GM23338 (cell line): ENCODE measurements at regions not wholly inside any gene's neighbourhood (a gene's known extent, or its start where the extent isn't known, plus 50 kb on each side); places are given as distances from the start of the nearest gene placed in this dataset.

Experiments used
- ATAC-seq: fragments of 200-7000 bp; cut with Tn5 transposase; 3 replicates; pipeline ENCODE4 v1.9.1; 2020
- DNase-seq: peaks from one replicate; pipeline ENCODE4 v3.0.0-alpha.2; 2015; ENCODE audit warnings: low spot score
- H2AFZ ChIP-seq: fragments of 200-600 bp; sonication (generic); 2 replicates; pipeline ENCODE4 v1.8.0; 2016; ENCODE audit warnings: antibody characterized with exemption, mild to moderate bottlenecking, moderate library complexity
- H3F3A ChIP-seq: fragments of 200-600 bp; sonication (generic); replicated peaks from 2 replicates; pipeline ENCODE4 v1.8.0; 2017; ENCODE audit warnings: antibody characterized with exemption, mixed run types, low read depth
- H3K27ac ChIP-seq: fragments of 200-600 bp; sonication (generic); 2 replicates; pipeline ENCODE4 v1.6.1; 2016; ENCODE audit warnings: low read depth
- H3K27me3 ChIP-seq: fragments of 200-600 bp; sonication (generic); 2 replicates; pipeline ENCODE4 v1.8.0; 2016; ENCODE audit warnings: mild to moderate bottlenecking, mixed run types, moderate library complexity; ENCODE audit not compliant: insufficient read depth
- H3K36me3 ChIP-seq: fragments of 200-600 bp; sonication (generic); 2 replicates; pipeline ENCODE4 v1.8.0; 2016; ENCODE audit warnings: mild to moderate bottlenecking; ENCODE audit not compliant: insufficient read depth
- H3K4me1 ChIP-seq: fragments of 200-600 bp; sonication (generic); 2 replicates; pipeline ENCODE4 v1.8.0; 2016; ENCODE audit warnings: mild to moderate bottlenecking, moderate library complexity; ENCODE audit not compliant: insufficient read depth
- H3K4me2 ChIP-seq: fragments of 200-600 bp; sonication (generic); 2 replicates; pipeline ENCODE4 v1.7.1; 2017; ENCODE audit warnings: mixed run types
- H3K4me3 ChIP-seq: fragments of 200-600 bp; sonication (generic); 2 replicates; pipeline ENCODE4 v1.6.1; 2016; ENCODE audit warnings: mixed run types
- H3K79me2 ChIP-seq: fragments of 200-600 bp; sonication (generic); replicated peaks from 2 replicates; pipeline ENCODE4 v1.8.0; 2017; ENCODE audit warnings: mild to moderate bottlenecking; ENCODE audit not compliant: insufficient read depth
- H3K9me2 ChIP-seq: fragments of 200-600 bp; sonication (generic); 2 replicates; pipeline ENCODE4 v1.8.0; 2017; ENCODE audit not compliant: insufficient read depth
- H4K20me1 ChIP-seq: fragments of 200-600 bp; sonication (generic); replicated peaks from 2 replicates; pipeline ENCODE4 v1.8.0; 2017; ENCODE audit warnings: mild to moderate bottlenecking; ENCODE audit not compliant: insufficient read depth
- H3K27ac Mint-ChIP-seq: 2 replicates; pipeline ENCODE4 v1.8.0; 2020; ENCODE audit warnings: inconsistent platforms, mild to moderate bottlenecking, moderate library complexity, mixed read lengths
- H3K27me3 Mint-ChIP-seq: 3 replicates; pipeline ENCODE4 v1.8.0; 2022; ENCODE audit warnings: low read depth, mild to moderate bottlenecking, moderate library complexity, mixed read lengths, inconsistent platforms; ENCODE audit not compliant: insufficient read depth, poor library complexity
- H3K36me3 Mint-ChIP-seq: 3 replicates; pipeline ENCODE4 v1.8.0; 2021; ENCODE audit warnings: low read depth, mild to moderate bottlenecking, inconsistent platforms, moderate library complexity, mixed read lengths
- H3K4me1 Mint-ChIP-seq: 3 replicates; pipeline ENCODE4 v1.8.0; 2020; ENCODE audit warnings: mild to moderate bottlenecking, inconsistent platforms, mixed read lengths
- H3K4me3 Mint-ChIP-seq: 3 replicates; pipeline ENCODE4 v1.8.0; 2021; ENCODE audit warnings: moderate library complexity, mild to moderate bottlenecking, inconsistent platforms, mixed read lengths
- H3K9me3 Mint-ChIP-seq: 3 replicates; pipeline ENCODE4 v1.8.0; 2020; ENCODE audit warnings: moderate library complexity, mild to moderate bottlenecking, inconsistent platforms, mixed read lengths
- CREB1 ChIP-seq: fragments of 250-450 bp; sonication (Bioruptor Pico); IDR thresholded peaks from 2 replicates; pipeline ENCODE4 v1.5.0; 2020; ENCODE audit warnings: low read depth, mild to moderate bottlenecking, moderate library complexity
- EZH2 ChIP-seq: fragments of 200-600 bp; sonication (generic); IDR thresholded peaks from one replicate; pipeline ENCODE4 v1.8.0; 2017; ENCODE audit warnings: antibody characterized with exemption, mild to moderate bottlenecking, low read depth; ENCODE audit not compliant: unreplicated experiment
- EZH2phosphoT487 ChIP-seq: fragments of 200-600 bp; sonication (generic); IDR thresholded peaks from one replicate; pipeline ENCODE4 v1.8.1; 2018; ENCODE audit warnings: antibody characterized with exemption; ENCODE audit not compliant: unreplicated experiment
- JUNB ChIP-seq: IDR thresholded peaks from one replicate; pipeline ENCODE4 v1.6.1; 2016; ENCODE audit warnings: antibody characterized with exemption; ENCODE audit not compliant: unreplicated experiment
- NANOG ChIP-seq: IDR thresholded peaks from 2 replicates; pipeline ENCODE4 v1.6.1; 2016; ENCODE audit warnings: antibody characterized with exemption, borderline replicate concordance
- POLR2AphosphoS5 ChIP-seq: IDR thresholded peaks from 2 replicates; pipeline ENCODE4 v1.6.1; 2016; ENCODE audit warnings: antibody characterized with exemption, low read depth
- STAT1 ChIP-seq: IDR thresholded peaks from one replicate; pipeline ENCODE4 v1.6.1; 2016; ENCODE audit warnings: antibody characterized with exemption; ENCODE audit not compliant: unreplicated experiment
- ZNF114 ChIP-seq: fragments of 250-450 bp; sonication (Bioruptor Pico); IDR thresholded peaks from 2 replicates; pipeline ENCODE4 v1.5.0; 2020; ENCODE audit warnings: mild to moderate bottlenecking, moderate library complexity
- ZNF331 ChIP-seq: fragments of 250-450 bp; sonication (Bioruptor Pico); IDR thresholded peaks from 2 replicates; pipeline ENCODE4 v1.5.0; 2020; ENCODE audit warnings: low read depth, mild to moderate bottlenecking, moderate library complexity
- ZNF462 ChIP-seq: fragments of 250-450 bp; sonication (Bioruptor Pico); IDR thresholded peaks from 2 replicates; pipeline ENCODE4 v1.5.0; 2020; ENCODE audit warnings: mild to moderate bottlenecking, moderate library complexity
- TF ChIP-seq, protein P1 (sequence below): IDR thresholded peaks from 2 replicates; pipeline ENCODE4 v1.6.1; 2016; ENCODE audit warnings: antibody characterized with exemption
- TF ChIP-seq, protein P2 (sequence below): IDR thresholded peaks from one replicate; pipeline ENCODE4 v1.6.1; 2018; ENCODE audit warnings: antibody characterized with exemption; ENCODE audit not compliant: unreplicated experiment

GRCh38 chr10:131644864-131645658 is 255.7 kb upstream of the PPP2R2D start (continued):
- TF ChIP-seq CREB1 (CRISPR knock-in tag) (no peak), ZNF462 (CRISPR knock-in tag) (no peak), STAT1 (no peak), NANOG (no peak), EZH2 (no peak), ZNF114 (no peak), ZNF331 (CRISPR knock-in tag) (no peak), EZH2phosphoT487 (no peak)

DNA sequence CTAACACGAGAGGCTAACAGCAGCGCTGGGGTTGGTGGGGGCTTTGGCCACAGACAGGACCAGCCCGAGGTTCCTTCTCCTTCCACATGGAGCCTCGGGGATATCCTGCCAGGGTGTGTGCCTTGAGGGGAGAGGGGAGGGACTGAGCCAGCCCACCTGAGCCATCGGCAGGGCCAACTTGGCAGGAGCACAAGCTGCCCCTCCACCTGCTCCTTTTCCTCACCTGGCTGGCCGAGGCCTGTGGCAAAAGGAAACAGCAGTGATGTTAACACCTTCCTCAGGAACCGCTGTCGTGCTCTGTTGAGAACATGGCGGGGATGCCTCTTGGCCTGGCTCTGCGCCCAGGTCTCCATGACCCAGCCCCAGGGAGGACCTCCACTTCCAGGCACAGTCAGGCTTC is 255.1 kb upstream of the PPP2R2D start:
- no peaks in the 10 kb centered on the region for H3K27me3 ChIP-seq
- H4K20me1 ChIP-seq = no peaks in the 10 kb centered on the region
- no peak overlapping the region for H3K4me2 ChIP-seq
- H3K4me3 ChIP-seq = no peak overlapping the region
- no peak overlapping the region for H3K27ac ChIP-seq
- Mint-ChIP-seq H3K4me1 (peaks cover 35% of the 10 kb centered on the region), H3K27ac (no peak overlapping the region), H3K36me3 (no peaks in the 10 kb centered on the region), H3K4me3 (no peak overlapping the region), H3K27me3 (peaks cover 14% of the 10 kb centered on the region), H3K9me3 (peaks cover 5% of the 10 kb centered on the region; the same call in 1 of the 3 replicates)
- no peaks in the 10 kb centered on the region for H3K9me2 ChIP-seq
- H3K79me2 ChIP-seq = no peaks in the 10 kb centered on the region
- no peak overlapping the region for H2AFZ ChIP-seq
- no peaks in the 10 kb centered on the region for H3F3A ChIP-seq
- DNase-seq (no peak), ATAC-seq (no peak)
- peaks cover 7% of the 10 kb centered on the region for H3K4me1 ChIP-seq
- H3K36me3 ChIP-seq = no peaks in the 10 kb centered on the region
- TF ChIP-seq ZNF331 (CRISPR knock-in tag) (no peak), NANOG (no peak), EZH2 (no peak), POLR2AphosphoS5 (no peak), ZNF114 (no peak), EZH2phosphoT487 (no peak), CREB1 (CRISPR knock-in tag) (no peak), JUNB (no peak)
- TF ChIP-seq, protein P1, sequence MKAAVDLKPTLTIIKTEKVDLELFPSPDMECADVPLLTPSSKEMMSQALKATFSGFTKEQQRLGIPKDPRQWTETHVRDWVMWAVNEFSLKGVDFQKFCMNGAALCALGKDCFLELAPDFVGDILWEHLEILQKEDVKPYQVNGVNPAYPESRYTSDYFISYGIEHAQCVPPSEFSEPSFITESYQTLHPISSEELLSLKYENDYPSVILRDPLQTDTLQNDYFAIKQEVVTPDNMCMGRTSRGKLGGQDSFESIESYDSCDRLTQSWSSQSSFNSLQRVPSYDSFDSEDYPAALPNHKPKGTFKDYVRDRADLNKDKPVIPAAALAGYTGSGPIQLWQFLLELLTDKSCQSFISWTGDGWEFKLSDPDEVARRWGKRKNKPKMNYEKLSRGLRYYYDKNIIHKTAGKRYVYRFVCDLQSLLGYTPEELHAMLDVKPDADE = no peak
- TF ChIP-seq, protein P2, sequence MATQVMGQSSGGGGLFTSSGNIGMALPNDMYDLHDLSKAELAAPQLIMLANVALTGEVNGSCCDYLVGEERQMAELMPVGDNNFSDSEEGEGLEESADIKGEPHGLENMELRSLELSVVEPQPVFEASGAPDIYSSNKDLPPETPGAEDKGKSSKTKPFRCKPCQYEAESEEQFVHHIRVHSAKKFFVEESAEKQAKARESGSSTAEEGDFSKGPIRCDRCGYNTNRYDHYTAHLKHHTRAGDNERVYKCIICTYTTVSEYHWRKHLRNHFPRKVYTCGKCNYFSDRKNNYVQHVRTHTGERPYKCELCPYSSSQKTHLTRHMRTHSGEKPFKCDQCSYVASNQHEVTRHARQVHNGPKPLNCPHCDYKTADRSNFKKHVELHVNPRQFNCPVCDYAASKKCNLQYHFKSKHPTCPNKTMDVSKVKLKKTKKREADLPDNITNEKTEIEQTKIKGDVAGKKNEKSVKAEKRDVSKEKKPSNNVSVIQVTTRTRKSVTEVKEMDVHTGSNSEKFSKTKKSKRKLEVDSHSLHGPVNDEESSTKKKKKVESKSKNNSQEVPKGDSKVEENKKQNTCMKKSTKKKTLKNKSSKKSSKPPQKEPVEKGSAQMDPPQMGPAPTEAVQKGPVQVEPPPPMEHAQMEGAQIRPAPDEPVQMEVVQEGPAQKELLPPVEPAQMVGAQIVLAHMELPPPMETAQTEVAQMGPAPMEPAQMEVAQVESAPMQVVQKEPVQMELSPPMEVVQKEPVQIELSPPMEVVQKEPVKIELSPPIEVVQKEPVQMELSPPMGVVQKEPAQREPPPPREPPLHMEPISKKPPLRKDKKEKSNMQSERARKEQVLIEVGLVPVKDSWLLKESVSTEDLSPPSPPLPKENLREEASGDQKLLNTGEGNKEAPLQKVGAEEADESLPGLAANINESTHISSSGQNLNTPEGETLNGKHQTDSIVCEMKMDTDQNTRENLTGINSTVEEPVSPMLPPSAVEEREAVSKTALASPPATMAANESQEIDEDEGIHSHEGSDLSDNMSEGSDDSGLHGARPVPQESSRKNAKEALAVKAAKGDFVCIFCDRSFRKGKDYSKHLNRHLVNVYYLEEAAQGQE = no peak
